ENCODE measurements at regions not wholly inside any gene's neighbourhood (a gene's known extent, or its start where the extent isn't known, plus 50 kb on each side); places are given as distances from the start of the nearest gene placed in this dataset.

GRCh38 chr2:15889442-15890123 is 50.8 kb upstream of the MYCN start:
- no peak for DNase-seq (ENCODE audit: low spot score)

GRCh38 chr2:15890124-15890754 is 50.1 kb upstream of the MYCN start:
- no peak for DNase-seq (ENCODE audit: low spot score)

Measured in HuH-7 (cell line).